GM21529 (cell line): ENCODE measurements at regions not wholly inside any gene's neighbourhood (a gene's known extent, or its start where the extent isn't known, plus 50 kb on each side); places are given as distances from the start of the nearest gene placed in this dataset.

Experiments
- ATAC-seq: cut with Tn5 transposase; IDR thresholded peaks from one replicate; pipeline ENCODE4 v1.9.1; 2021; ENCODE audit not compliant: unreplicated experiment

DNA sequence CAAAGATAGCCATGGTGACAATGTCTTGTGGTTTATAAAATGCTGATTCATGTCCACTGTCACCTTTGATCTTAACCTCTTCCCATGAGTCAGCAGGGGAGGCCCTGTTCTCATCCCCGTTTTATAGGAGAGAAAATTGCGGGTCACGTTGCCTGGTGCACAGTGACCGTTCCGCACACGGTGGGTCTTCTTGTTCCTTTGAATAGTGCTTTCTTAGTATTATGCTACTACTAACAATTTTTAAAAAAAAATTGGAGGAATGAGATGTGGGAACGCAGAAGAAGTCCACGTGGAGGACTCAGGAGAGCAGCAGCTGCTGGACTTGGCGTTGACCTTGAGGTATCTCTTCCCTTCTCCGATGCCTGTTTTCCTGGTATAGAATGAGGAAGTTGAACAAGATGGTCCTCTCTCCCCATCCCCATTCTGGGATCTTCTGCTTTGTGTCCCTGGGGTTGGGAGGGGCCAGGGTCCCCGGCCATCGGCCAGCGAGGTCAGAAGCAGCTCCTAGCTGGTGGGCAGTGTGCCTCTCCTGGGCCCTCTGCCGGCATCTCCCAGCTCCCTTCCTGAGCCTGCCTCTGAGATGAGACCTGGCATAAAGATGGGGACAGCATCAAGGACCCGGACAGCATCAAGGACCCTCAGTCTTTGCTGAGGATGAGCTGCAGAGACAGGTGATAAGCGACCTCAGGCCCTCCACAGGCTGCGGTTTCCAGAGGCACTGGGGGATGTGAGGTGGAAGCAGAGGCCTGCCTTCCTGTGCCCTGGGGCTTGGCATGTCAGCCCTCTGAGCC lies 143.9 kb downstream of the C9orf50 start:
- no peak for ATAC-seq

DNA sequence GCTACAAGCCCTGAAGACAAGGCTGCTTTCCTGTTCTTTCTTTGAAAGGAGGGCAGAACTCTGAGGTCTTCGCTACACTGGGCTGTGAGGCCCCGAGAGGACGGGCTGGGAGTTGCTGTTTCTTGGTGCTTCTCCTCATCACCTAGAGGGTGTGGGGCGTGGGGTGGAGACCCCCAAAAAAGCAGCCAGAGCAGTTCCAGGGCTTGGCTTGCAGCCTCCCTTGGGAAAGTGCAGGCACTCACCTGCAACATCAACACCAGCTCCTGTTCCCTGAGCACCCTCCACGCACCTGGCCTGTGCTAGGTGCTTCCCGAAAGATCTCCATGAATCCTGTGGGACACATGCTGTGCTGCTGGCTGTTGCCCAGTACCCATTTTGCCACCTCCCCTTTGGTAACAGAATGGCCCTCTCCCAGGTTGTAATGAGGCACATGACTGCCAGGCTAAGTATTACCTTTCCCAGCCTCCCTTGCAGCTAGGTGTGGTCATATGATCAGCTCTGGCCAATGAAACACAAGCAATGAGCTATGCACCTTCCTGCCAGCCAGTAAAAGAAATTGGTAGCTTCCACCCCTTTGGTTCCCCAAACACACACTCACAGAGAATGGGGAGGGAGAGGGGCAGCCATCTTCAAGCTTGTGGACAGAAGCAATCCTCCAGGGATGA lies 146.0 kb downstream of the C9orf50 start:
- no peak for ATAC-seq

DNA sequence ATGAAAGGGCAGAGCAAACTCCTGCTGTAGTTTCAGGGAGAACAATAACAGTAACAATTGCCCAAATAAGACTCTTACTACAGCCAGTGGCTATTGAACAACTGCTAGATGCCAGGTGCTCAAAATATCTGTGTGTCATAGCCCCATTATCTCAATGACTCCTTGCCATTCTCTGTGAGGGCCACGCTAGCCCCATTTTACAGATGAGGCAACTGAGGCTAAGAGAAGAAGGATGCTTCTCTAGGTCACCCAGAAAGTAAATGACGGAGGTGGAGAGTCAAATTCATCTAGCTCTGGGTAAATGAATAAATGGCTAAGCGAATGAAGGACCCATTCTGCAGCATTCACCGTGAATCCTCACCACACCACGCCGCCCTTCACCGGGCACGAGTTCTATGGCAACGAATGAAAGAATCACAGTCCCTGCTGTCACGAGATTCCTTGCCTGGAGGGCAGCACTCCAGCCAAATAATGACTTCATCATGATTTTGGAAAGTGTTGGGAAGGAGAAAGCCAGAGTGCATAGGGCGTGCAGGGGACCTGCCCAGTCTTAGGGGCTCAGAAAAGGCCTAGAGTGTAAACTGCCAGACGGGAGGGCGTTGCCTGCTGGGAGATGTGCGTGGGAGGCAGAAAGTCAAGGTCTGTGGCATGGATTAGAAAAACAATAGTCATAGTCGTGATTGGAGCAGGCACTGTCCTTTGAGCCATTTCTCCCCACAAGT lies 147.2 kb downstream of the C9orf50 start:
- ATAC-seq, result no peak

DNA sequence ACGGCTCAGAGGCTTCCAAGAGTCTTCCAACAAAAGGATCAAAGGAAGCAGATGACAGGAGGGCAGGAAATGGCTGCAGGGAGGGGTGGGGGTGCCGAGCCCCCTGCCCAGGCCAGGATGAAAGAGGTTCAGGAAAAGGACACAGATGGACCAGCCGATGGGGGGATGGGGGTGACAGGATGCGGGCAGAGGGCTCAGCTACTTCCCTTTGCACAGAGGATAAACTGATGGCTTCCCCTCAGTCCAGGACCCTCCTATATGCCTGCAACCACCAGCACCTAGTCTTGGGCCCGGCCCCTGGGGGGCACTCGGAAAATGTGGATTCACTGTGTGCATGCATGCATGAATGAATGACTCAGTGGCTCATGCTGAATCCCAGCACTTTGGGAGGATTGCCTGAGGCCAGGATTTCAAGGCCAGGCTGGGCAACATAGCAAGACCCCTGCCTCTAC lies 148.2 kb downstream of the C9orf50 start:
- no peak for ATAC-seq

- ATAC-seq, result no peak
Observed at GRCh38 chr9:129471201-129472019, 149.5 kb downstream of the C9orf50 start.

DNA sequence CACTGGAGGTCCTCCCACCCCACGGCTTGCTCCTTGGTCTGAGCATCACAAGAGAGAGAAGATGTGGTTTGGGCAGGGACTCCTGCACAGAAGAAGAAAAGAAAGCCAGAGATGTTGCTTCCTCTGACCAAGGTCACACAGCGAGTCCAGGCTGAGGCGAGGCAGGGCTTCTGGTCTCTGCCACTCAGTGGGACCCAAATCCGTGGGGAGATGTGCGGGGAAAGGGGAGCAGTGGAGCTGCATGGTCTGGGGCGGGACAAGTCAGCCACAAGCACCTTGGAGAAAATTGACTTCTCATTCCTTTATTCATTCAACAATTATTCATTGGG lies 150.9 kb downstream of the C9orf50 start:
- ATAC-seq, result no peak

DNA sequence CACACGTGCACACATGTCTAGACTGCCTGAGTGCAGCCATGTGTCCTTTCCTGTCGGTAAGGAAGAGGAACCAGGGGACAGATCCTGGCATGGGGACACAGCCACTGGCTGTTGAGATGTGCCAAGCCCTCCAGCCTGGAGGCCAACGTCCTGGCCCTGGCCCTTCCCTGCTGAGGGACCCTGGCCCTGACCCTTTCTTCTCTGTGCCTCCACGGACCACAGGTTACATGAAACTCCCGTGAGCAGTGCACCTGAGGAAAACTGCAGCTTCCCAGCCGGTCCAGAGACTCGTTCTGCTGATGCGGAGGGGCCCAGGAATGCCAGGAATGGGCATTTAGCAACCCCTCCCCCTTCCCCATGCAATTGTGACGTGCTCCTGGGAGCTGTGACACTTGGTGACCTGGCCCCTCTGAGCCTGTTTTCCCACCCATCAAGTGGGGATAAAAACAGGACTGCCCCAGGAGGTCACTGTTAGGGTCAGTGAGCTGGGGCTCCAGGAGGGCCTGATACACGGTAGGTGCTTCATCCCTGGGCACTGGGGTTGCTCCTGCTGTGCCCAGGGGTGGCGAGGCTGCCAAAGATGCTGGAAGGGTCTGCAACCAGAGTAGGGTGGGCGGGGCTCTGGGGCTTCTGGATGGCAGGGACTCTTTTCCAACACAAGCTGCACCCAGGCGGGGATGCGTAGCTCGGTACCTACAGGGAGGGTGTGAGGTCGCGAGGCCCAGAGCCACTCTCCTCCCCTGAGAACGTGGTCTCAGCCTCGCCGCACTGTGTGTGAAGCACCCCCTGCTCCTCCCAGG lies 151.5 kb downstream of the C9orf50 start:
- ATAC-seq, result no peak

- no peak for ATAC-seq
Observed at GRCh38 chr9:129467739-129468666, 152.9 kb downstream of the C9orf50 start.

- no peak for ATAC-seq
Observed at GRCh38 chr9:129467004-129467588, 153.8 kb downstream of the C9orf50 start.

DNA sequence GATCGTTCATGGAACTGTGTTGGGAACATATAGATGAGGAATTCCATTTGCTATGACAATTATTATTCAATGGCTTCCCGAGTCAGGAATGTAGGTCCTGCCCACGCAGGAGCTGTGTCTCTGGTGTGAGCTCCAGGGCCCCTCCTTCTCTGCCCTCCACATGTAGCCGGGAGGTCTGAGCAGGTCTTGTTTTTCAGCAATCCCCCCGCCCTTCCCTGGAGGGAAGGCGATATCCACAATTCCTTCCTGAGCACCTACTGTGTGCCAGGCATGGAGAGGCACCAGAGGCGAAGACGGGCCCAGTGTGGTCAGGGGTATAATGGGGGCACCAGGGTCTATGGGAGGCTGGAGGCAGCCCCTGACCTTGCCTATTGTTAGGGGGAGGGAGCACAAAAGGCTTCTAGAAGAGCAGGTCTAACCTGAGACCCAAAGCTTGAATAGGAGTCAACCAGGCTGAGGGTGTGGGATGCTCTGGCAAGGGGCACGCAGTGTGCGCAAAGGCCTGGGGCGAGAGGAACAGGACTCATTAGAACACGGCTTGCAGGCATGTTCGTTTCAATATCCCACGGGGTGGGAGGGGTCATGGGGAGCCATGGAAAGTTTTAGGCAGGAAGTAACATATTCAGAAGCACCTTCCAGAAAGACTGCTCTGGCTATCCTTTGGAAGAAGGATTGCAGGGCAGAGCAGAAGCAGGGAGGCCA lies 154.9 kb downstream of the C9orf50 start:
- no peak for ATAC-seq

DNA sequence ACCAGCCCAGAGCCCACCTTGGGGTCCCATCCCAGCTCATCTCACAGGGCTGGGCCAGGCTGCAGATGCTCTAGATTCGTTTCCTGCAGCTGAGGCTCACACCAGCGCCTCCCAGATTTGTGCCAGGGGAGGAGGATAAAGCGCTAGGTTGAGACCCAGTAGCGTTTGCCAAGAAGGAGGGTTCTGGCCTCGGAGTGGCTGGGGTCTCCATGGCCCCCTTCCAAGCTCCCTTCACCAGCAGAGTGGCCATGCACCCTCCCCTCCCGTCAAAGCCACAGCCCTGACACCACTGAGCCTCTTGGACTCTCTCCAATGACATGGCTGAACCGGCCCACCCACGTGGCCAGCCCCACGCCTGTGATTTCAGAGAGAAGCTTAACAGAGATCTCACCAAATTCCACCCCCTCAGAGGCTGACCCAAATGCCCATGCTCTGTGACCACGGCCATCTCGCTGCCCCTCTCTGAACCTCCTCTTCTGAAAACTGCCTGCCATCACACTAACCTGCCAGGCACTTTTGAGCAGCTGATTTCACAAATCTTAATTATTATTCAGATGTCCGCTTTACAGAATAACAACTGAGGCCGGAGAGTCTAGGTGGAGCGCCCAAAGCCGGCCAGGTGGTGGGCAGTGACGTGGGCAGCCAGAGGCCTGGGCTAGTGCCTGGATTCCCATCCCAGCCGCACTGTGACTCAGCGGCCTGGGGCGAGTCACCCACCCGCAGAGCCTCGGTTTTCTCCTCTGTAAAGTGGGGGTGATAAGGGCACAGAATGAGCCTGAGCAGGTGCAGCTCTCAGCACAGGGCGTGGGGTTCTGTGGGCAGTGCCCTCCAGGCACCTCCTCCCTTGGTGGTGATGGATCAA lies 155.7 kb downstream of the C9orf50 start:
- ATAC-seq, result no peak

DNA sequence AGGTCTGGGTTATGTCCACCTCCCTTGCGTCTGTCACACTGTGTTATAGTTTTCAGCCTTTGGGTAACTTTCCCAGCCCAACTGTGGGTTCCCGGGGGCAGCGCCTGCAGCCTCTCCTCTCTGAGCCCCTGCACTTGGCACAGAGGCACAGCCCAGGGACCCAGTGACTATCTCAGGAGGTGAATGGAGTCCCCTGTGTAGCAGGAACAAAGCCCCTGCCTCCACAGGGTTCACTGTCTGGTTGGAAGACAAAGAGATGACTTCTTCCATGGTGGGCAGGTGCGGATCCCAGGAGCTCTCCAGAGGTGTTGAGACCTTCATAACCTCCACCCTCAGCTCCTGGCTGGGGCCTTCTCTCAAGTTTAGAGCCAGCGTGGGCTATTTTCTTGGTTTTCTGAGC lies 156.9 kb downstream of the C9orf50 start:
- ATAC-seq, result no peak

DNA sequence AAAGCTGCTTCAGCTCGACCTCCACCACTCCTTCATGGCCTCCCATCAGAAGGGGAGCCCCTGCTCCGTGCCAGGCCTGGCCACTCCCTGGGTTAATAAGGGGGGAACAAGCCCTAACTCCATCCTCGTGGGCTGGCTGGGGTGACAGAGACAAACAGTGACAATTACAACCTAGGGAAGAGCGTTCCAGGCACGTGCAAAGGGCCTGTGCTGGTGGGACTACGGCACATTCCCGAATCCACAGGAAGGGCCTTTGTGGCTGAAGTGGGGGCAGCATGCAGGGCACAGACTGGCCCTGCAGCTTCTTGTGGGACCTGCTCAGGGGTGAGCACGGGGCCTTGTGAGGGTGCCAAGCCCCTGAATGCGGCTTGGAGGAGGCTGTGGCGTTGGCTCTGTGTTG lies 157.4 kb downstream of the C9orf50 start:
- no peak for ATAC-seq

- ATAC-seq, result no peak
Observed at GRCh38 chr9:129462360-129462759, 158.5 kb downstream of the C9orf50 start.

DNA sequence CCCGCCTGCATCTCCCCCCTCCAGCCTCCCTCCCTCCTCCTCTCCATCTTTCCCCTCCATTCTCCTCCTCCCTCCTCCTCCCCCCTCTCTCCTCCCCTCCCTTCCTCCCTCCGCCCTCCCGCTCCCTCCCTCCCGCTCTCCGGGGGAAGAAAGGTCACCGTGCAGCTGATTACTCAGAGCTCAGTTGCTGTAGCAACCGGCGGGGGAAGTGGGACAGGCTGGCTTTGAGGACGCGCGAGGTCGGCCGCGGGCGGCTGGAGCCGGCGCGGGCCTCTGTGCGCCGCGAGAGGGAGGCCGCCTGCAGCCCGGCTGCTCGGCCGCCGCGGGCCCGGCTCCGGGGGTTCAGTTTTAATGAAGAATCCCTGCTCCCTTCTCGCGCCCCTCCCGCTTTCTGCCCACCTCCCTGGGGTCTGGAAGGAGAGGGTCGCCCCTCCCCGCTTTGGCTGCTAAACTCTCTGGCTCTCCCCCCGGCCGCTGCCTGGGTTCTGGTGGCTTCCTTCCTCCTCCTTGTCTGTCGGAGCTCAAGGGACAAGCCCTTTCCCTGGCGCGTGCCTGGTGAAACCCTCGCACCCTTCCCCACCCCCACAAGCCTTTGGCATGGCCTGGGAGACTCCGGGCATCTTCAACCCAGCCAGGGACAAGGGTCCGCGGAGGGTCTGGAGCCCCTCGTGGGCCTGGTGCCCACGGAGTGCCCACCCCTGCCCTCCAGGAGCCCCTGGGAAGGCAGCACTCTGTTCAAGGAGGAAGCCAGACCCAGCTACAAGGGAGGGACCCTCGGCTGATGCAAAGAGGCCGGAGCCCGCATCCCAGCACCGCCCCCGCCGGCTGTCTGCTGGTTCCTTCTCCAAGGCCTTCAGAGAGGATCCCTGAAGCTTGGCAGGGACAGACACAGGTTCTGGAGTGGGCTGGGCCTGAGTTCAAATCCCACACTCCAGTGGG lies 160.3 kb downstream of the C9orf50 start:
- peak; percentile 78 for ATAC-seq
